ENCODE measurements at regions not wholly inside any gene's neighbourhood (a gene's known extent, or its start where the extent isn't known, plus 50 kb on each side); places are given as distances from the start of the nearest gene placed in this dataset.

DNA sequence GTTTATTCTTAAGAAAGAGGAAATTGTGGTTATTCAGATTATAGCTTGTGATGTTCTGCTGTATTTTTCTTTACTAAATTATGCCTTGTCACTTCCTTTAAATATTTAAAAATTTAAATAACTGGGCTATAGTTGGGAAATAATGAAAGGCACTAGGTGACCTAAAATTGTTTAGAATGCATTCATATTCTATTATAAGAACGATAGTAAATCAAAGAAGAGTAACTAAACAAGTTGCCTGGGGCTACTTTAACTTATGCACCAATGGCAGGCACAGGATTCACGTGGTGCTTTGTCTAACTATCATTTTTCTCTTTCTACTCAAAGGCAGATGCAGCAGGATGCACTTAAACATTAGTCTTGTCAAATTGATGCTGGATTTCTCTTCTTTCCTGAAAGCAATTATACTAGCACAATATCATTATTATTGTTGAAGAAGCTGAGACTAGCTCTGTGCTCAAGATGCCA lies 190.7 kb upstream of the PPFIA2 start:
- DNase-seq = no peak

DNA sequence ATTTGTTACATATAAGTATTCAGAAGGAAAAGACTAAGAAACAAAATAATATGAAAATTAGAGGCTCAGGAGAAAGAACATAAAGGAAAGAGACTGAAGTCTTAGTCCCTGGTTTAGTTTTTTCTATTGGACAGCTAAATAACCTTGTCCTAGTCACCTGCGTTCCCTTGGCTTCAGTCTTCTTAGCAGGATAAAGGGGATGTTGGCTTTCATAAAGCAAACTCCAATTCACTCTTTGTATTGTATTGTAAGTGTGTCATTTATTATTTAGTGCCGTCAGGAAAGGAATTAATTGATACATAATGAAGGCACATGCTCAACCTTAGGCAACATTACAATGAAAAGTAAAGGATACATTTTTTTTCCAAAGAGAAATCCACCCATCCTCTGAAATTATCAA lies 190.3 kb upstream of the PPFIA2 start:
- DNase-seq = no peak

DNA sequence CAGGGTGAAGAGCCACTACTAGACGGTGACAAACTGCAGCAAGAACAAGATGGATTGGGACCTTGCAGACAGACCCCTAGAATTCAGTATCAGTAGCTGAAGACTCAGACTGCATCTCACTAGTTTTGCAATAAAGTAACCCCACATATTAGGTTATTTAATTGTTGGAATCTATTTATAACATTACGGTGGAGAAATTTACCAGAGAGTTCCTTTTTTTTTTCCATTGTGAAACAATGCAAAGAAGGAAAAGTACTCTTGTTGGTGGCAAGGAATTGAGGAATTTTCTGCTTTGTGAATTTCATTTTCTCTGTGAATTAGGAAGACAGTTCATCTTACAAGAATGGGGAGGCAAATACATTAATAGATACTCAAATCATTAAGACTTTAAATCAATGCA lies 185.7 kb upstream of the PPFIA2 start:
- DNase-seq = no peak

DNA sequence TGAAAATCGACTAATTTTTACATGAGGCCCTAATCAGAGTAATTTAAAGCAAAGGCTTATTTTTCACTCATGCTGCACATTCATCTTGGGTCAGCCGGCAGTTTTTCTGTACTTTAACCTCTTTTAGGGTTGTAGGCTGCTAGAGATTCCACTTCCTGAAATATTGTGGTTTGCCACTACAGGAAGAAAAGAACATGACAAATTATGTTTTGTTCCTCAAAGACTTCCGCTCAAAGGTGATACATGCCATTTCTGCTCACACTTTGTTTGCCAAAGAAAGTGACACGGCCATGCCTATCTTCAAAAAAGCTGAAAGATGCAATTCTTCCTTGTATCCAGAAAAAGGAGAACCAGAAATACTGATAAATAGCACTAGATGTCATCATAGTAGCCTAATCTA lies 183.4 kb upstream of the PPFIA2 start:
- no peak for DNase-seq

DNA sequence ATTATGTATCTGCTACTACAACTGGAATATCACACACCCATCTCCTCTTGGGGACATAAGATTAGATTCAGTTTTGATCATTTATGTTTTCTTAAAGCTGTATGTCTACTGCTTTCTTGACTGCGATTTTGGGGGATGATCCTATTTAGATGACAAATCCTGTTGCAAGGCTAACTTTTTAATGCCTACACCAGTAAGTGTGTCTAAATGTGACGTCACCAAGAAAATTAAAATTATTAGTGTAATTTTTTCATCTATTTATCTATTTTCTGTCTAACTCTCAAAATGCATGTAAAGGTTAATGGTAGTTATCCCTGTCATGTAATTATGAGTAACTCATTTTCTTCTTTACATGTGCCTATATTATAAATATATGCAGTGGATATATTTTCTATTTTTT lies 170.9 kb upstream of the PPFIA2 start:
- no peak for DNase-seq

DNA sequence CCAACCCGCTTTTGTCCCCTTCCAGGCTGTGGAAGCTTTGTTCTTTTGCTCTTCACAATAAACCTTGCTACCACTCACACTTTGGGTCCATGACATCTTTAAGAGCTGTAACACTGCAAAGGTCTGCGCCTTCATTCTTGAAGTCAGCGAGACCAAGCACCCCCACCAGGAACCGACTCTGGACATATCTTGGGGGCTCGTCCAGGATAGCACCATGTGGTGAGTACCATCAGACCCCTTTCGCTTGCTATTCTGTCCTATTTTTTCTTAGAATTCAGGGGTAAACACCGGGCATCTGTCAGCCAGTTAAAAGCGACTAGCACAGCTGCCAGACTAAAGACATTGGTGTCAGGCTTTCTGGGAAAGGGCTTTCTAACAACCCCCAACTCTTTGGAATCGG lies 137.6 kb upstream of the PPFIA2 start:
- no peak for DNase-seq

DNA sequence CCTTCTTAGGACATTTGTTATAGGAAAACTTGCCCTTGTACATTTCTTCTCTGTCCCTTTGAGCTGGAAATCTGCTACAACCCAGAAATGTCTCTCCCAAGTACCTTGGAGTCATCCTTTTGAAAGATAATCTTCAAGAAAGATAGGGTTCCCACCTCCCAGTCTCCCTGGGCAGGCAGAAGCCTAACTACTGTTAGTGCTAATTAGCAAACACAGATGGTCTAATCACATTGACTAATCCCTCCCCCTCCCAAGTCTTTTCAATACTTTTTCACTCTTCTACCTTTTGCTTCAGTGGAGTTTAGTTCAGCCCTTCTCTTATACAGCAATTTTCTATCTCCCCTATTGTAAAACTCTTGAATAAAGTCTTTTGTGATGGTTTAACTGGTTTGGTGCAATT lies 129.8 kb upstream of the PPFIA2 start:
- DNase-seq = no peak

DNA sequence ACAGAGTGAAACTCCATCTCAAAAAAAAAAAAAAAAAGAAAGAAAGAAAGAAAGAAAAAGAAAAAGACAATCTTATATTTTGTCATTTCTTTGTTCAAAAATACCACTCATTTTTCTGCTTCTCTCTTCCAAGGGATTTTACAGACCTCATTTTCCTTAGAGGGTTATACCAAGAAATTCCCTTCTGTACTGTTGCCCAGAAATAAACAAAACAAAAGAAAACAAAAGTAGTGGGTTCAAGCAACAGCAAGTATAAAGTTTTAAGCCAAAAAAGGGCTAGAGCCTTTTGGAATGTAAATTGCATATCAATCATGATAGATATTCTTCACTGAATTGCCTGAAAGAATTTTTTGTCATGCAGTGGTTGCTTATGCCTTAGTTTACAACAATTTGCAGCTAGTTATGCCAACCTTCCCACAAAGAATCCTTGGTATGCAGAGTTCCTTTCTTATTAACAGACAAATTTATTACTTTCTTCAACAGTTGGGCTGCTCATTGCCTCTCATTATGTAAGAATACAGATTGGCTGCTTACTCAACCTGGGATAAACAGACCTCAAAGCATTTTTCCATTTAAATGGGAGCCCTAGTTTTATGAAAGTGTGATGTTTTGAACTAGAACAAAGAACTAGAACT lies 129.1 kb upstream of the PPFIA2 start:
- peak; percentile 22 for DNase-seq

DNA sequence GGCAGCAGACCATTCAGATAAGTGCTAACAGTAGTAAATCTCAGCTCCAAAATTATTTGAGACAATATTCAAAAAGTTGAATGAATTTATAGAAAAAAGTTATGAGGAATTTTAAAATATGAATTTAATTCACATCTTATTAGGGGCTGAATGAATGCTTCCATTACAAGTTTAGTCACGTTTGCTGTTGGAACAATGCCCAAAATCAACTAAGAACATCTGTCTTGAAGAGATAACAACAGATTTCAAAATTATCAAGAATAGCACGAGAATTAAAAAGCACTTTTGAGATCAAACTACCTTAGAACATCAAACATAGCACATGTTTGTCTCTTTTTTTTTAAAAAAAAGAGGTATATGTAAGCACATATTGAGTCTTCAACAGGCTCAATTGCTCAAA lies 115.4 kb upstream of the PPFIA2 start:
- DNase-seq = no peak

DNA sequence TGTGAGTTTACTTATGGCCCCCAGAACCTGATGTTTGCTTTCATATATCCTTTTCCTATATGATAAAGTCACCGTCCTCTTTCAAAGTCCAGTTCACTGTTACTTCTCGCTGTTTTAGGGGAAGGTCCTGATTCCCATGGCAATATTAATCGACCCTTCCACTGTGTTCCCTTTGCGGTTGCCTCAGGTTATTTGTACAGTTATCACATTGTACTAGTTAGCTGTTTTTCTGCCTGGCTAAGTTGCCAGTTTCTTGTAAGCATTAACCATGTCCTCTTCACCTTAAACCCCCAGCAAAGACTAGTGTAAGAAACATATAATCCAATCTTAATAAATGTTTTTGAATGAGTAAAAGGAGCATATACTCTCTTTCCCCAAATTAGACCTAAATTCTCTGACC lies 115.0 kb upstream of the PPFIA2 start:
- no peak for DNase-seq

DNA sequence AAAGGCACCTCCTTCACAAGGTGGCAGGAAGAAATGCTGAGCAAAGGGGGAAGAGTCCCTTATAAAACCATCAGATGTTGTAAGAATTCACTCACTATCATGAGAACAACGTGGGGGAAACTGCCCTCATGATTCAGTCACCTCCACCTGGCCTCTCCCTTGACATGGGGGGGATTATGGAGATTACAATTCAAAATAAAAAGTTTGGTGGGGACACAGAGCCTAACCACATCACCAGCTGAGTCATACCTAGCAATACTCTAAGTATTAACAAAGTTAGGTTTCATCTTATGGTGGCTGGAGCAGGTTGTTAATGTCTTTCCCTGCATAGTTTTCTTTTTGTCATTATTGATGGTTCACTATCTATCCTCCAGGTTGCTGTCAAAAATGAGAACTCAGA lies 113.2 kb upstream of the PPFIA2 start:
- no peak for DNase-seq

DNA sequence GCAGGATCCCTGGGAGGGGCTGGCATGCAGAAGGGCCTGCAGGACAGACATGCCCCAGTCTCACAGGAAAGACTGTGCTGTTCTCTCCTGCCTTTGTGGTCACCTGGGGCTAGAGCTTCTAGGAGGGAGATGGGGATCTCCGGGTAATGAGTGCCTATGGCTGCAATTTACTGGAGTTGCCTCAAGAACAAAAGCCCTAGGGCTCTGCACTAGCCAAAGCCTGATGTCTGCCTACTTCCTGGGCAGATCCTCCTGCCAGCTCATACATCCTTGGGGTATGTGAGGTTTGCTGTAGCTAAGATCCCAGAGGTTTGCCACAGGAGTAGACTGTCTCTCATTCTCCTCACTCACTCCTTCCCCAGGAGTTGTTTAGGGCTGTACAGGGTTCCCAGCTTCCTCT lies 106.9 kb upstream of the PPFIA2 start:
- DNase-seq = no peak

DNA sequence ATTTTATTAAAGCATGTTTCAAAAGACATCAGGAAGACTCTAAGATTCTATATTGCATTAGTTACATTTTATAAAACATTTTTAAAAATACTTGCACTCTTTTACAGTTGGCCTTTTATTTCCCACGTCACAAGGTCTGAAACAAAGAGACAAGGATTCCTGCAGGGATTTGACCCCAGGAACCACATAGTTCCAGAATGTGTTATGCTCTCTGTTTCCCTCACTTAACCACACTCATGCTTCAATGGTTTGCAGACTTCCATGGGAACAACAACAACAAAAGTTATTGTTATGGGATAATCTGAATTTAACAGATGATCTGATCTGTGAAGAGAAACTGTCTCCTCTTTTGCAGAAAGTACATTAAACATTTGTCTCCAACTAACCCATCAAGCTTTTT lies 104.3 kb upstream of the PPFIA2 start:
- DNase-seq = no peak

DNA sequence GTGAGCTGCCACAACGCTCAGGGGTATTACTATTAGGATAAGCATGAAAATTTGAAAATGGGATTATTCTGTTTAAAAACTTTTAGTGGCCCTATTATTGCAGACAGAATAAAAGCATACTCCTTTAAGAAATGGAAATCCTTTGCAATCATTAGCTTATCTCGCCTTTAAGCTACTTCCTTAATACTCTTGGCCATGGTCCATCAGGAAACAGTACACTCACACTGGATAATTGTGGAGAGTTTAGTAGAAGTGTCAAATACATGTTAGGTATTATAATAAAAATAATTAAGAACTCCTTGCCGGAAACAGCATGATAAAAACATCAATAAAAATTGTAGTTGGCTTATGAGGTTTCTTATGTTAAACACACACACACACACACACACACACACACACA lies 100.4 kb upstream of the PPFIA2 start:
- peak; percentile 4 for DNase-seq

DNA sequence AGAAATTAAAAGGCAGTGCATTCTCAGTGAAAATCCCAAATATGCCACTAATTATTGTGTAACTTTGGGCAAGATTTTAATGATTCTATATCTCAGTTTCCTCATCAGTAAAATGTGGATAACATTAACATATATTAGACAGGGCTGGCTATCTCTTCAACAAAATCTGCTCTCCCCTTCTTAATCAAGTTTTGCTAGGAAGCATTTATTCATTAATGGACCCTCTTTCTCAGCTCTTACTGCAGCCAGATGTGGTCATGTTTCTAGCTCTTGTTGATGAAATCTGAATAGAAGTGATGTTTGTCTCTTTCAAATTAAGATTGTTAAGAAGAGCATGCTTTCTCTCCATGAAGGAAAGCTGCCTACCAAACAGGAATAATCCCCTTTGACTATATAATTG lies 84.4 kb upstream of the PPFIA2 start:
- no peak for DNase-seq

DNA sequence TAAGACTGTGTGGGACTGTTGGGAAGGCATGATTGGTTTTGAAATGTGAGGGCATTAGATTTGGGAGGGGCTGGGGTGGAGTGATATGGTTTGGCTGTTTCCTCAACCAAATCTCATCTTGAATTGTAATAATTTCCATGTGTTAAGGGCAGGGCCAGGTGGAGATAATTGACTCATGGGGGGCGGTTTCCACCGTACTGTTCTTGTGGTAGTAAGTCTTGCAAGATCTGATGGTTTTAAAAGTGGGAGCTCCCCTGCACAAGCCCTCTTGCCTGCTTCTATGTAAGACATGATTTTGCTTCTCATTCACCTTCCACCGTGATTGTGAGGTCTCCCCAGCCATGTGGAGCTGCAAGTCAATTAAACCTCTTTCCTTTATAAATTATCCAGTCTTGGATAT lies 76.6 kb upstream of the PPFIA2 start:
- no peak for DNase-seq

DNA sequence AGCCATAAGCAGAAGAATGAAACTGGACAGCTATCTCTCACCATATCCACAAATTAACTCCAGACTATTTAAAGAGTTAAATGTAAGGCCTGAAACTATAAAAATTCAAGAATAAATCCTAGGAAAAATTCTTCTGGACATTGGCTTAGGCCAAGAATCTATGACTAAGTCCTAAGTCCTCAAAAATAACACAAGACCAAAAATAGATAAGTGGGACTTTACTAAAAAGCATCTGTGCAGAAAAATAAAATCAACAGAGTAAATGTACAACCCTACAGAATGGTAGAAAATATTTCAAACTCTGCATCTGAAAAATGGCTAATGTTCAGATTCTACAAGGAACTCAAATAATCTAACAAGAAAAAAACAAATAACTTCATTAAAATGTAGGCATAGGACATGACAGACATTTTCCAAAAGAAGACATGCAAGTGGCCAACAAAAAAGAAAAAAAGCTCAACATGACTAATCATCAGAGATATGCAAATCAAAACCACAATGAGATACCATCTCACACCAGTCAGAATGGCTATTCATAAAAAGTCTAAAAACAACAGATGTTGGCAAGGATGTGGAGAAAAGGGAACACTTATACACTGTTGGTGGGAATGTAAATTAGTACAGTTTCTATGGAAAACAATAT lies 61.0 kb upstream of the PPFIA2 start:
- peak; percentile 73 for DNase-seq

DNA sequence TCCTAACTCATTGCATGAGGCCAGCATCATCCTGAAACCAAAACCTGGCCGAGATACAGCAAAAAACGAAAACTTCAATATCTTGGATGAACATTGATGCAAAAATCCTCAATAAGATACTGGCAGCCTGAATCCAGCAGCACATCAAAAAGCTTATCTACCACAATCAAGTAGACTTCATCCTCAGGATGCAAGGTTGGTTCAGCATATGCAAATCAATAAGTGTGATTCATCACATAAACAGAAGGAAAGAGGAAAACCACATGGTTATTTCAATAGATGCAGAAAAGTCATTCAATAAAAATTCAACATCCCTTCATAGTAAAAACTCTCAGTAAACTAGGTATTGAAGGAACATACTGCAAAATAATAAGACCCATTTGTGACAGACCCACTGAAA lies 56.5 kb upstream of the PPFIA2 start:
- peak; percentile 34 for DNase-seq

DNA sequence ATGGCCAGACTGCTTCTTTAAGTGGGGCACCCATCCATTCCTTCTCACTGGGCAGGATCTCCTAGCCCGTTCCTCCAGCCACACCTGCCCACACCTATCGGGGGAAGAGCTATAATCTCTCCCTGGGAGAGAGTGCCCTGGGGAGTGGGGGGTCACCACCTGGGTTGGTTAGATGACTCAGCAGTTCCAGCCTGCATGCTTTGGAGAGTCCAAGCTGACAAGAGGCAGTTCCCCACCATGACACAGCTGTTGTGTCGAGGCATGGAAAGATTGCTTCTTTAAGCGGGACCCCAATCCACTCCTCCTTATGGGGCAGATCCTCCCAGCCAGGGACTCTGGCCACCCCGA lies 52.6 kb upstream of the PPFIA2 start:
- DNase-seq = no peak

DNA sequence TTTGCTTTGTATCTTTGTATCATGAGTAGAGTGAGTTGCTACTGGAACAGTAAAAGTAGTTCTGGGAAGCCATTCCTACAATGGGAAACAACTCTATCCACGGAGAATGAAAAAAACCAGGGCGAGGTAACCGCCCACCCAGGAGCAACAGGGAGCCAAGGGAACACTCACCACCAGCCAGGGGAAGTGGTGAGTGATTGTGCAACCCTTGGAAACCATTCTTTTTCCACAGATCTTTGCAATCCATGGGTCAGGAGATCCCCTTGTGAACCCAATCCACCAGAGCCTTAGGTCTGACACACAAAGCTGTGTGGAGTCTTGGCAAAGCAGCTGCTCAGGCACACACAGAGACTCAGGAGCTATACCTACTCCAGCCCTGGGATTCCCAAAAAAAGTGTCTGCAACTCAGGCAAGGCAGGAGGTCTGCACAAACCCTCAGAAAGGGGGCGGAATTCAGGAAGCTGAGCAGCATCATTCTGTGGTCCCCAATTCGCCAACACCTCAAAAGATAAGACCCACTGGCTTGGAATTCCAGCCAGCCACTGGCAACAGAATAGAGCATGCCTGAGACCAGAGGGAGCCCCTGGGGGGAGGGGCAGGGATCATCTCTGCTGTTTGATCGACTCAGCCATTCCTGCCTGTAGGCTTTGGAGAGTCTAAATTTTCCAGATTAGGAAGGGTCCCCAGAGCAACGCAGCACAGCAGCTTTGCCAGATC lies 52.1 kb upstream of the PPFIA2 start:
- peak; percentile 45 for DNase-seq

DNA sequence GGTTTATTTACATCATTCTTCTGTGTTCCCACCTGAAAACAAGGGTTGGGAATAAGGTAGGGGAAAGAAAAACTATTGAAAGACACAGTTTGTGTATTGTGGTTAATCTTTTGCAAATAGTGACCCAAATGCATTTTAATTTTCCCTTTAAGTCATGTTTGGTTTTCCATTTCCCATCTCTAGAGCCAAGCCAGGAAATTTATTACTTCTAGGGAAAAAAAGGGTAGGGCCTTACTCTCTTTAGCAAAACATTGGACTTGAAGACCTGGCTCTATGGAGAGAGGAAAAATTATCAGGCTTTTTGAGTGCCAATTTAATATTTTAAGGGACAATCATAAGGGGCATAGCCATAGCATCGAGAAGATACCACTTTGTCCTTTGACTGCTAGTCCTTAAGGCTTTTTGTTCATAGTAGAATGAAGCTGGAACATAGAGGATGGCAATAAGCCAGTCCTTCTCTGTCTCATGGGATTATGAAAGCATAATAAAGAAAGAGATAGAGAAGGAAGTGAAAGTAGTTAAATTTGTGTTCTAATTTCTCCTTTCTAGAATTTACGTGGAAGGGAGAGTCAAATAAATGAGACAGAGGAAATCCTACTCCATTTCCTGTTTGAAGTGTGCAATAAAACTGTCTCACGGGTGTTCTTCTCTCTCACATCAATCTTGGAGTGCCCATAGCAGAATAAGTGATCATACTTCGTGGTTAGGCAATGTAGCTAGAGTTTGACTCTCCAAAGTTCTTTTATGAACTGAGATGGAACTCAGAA lies 50.9 kb upstream of the PPFIA2 start:
- peak; percentile 30 for DNase-seq

DNA sequence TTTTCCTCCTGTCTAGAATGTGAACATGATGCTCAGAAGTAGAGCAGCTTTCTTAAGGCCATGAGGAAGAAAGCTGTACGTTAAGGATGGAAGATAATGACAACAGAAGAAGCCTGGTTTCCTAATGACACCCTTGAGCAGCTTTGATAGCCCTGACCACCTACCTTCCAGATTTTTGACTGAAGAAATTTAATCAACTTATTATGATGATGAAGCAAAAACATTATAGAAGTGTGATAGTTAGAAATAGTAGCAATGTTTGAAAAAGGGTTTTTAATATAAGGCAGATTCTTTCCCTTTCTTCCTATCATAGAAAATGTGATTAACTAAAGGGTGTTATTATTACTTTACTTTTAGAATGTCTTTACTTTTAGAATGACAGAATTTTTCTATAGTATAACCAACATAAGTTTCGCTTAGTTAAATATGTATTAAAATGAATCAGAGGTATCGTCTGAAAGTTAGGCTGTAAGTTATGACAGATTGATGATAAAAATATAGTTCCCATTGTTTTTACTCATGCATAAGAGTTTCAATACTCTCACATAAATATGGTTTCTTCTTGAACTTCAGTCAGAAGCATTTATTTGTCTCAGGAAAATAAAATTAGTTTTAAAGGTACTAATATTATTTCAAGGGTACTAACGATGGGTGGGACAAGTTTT lies 50.1 kb upstream of the PPFIA2 start:
- no peak for DNase-seq
